ENCODE measurements at regions not wholly inside any gene's neighbourhood (a gene's known extent, or its start where the extent isn't known, plus 50 kb on each side); places are given as distances from the start of the nearest gene placed in this dataset.
"Not testable (repeated sequence)": the region's sequence is repeated elsewhere in the genome, so short reads cannot be mapped to it uniquely, and the experiment has no call there.

GRCh38 chr6:147991961-147992360 lies 350.7 kb upstream of the SASH1 start:
- TF ChIP-seq CTCF (IDR thresholded peaks at IDR 0.05; ENCODE audit: control extremely low read depth, extremely low read depth, low read depth, missing control alignments), result no peak
- ChIA-PET CTCF (interaction anchor here (2.3 kb wide), 1 partner anchor 10 kb away, joined by 7 read pairs; no protein-coding TSS in a partner anchor), POLR2A (no interaction called here)
- DNase-seq (ENCODE audit: extremely low spot score), result no peak

- POLR2A ChIA-PET, result no interaction called here
- no peak for DNase-seq (ENCODE audit: extremely low spot score)
- CTCF ChIA-PET, result no interaction called here
- no peak for TF ChIP-seq CTCF (IDR thresholded peaks at IDR 0.05; ENCODE audit: control extremely low read depth, extremely low read depth, low read depth, missing control alignments)
Measured at GRCh38 chr6:147999001-147999540, 343.6 kb upstream of the SASH1 start.

- CTCF ChIA-PET, result interaction anchor here (1.9 kb wide), 1 partner anchor 10 kb away, joined by 7 read pairs; no protein-coding TSS in a partner anchor
- no peak for DNase-seq (ENCODE audit: extremely low spot score)
- TF ChIP-seq CTCF (IDR thresholded peaks at IDR 0.05; ENCODE audit: control extremely low read depth, extremely low read depth, low read depth, missing control alignments), result no peak
- POLR2A ChIA-PET, result no interaction called here
Measured at GRCh38 chr6:148001844-148002642, 340.6 kb upstream of the SASH1 start.

- ChIA-PET POLR2A (no interaction called here), CTCF (interaction anchor here (0.6 to 1.1 kb wide), 3 partner anchors 16 to 263 kb away, joined by 3 read pairs; no protein-coding TSS in a partner anchor)
- TF ChIP-seq CTCF (IDR thresholded peaks at IDR 0.05; ENCODE audit: control extremely low read depth, extremely low read depth, low read depth, missing control alignments), result no peak
- no peak for DNase-seq (ENCODE audit: extremely low spot score)
Measured at GRCh38 chr6:148004651-148005050, 338.0 kb upstream of the SASH1 start.

- POLR2A ChIA-PET, result no interaction called here
- CTCF ChIA-PET, result no interaction called here
- TF ChIP-seq CTCF (IDR thresholded peaks at IDR 0.05; ENCODE audit: control extremely low read depth, extremely low read depth, low read depth, missing control alignments), result no peak
- no peak for DNase-seq (ENCODE audit: extremely low spot score)
Measured at GRCh38 chr6:148005806-148006205, 336.8 kb upstream of the SASH1 start.

- DNase-seq (ENCODE audit: extremely low spot score); CTCF ChIA-PET; POLR2A ChIA-PET: not testable (repeated sequence)
Measured at GRCh38 chr6:148010516-148010915, 332.1 kb upstream of the SASH1 start.

GRCh38 chr6:148016013-148016412 lies 326.6 kb upstream of the SASH1 start:
- ChIA-PET CTCF (no interaction called here), POLR2A (no interaction called here)
- no peak for DNase-seq (ENCODE audit: extremely low spot score)
- no peak for TF ChIP-seq CTCF (IDR thresholded peaks at IDR 0.05; ENCODE audit: control extremely low read depth, extremely low read depth, low read depth, missing control alignments)

All from GM10248 (cell line).